HTR-8/SVneo (cell line): ENCODE measurements at regions not wholly inside any gene's neighbourhood (a gene's known extent, or its start where the extent isn't known, plus 50 kb on each side); places are given as distances from the start of the nearest gene placed in this dataset.

ENCODE experiments used
- DNase-seq: peaks from one replicate; pipeline ENCODE4 v3.0.0; 2011; ENCODE audit warnings: low spot score, mixed read lengths; ENCODE audit not compliant: insufficient read length
- FAIRE-seq: peaks from 2 replicates; lab custom pipeline; 2011; peaks lifted over from hg19 to GRCh38; lab: Jason Lieb, UNC

- DNase-seq: no peak
- FAIRE-seq: no peak
These were observed 133.6 kb upstream of the C1orf174 start for GRCh38 chr1:4033713-4034112.

- no peak for DNase-seq
- no peak for FAIRE-seq
These were observed 134.3 kb upstream of the C1orf174 start for GRCh38 chr1:4034318-4034887.

- no peak for FAIRE-seq
- DNase-seq: no peak
These were observed 144.9 kb upstream of the C1orf174 start for GRCh38 chr1:4044967-4045366.

GRCh38 chr1:4045397-4046010 is 145.4 kb upstream of the C1orf174 start:
- DNase-seq (no peak), FAIRE-seq (no peak)

- DNase-seq: no peak
- FAIRE-seq: no peak
These were observed 146.9 kb upstream of the C1orf174 start for GRCh38 chr1:4046836-4047461.

GRCh38 chr1:4047666-4048065 is 147.6 kb upstream of the C1orf174 start:
- FAIRE-seq: no peak
- DNase-seq: no peak

- FAIRE-seq: no peak
- no peak for DNase-seq
These were observed 148.0 kb upstream of the C1orf174 start for GRCh38 chr1:4048076-4048475.

- DNase-seq: no peak
- FAIRE-seq: no peak
These were observed 148.8 kb upstream of the C1orf174 start for GRCh38 chr1:4048921-4049320.

GRCh38 chr1:4050998-4051397 is 150.9 kb upstream of the C1orf174 start:
- FAIRE-seq (no peak), DNase-seq (no peak)

GRCh38 chr1:4052657-4053056 is 152.6 kb upstream of the C1orf174 start:
- DNase-seq (no peak), FAIRE-seq (no peak)

GRCh38 chr1:4053160-4053748 is 153.2 kb upstream of the C1orf174 start:
- DNase-seq (no peak), FAIRE-seq (no peak)

- DNase-seq (no peak), FAIRE-seq (no peak)
These were observed 153.7 kb upstream of the C1orf174 start for GRCh38 chr1:4053774-4054173.

- FAIRE-seq (no peak), DNase-seq (no peak)
These were observed 155.4 kb upstream of the C1orf174 start for GRCh38 chr1:4055294-4055967.

- FAIRE-seq (no peak), DNase-seq (no peak)
These were observed 156.3 kb upstream of the C1orf174 start for GRCh38 chr1:4056422-4056821.

- DNase-seq (no peak), FAIRE-seq (no peak)
These were observed 156.9 kb upstream of the C1orf174 start for GRCh38 chr1:4056989-4057388.

- FAIRE-seq: no peak
These were observed 157.5 kb upstream of the C1orf174 start for GRCh38 chr1:4057603-4058002.

GRCh38 chr1:4058122-4058521 is 158.1 kb upstream of the C1orf174 start:
- no peak for DNase-seq
- FAIRE-seq: no peak

More at GRCh38 chr1:4057603-4058002, 157.5 kb upstream of the C1orf174 start:
- DNase-seq: no peak

- DNase-seq (no peak), FAIRE-seq (no peak)
These were observed 158.6 kb upstream of the C1orf174 start for GRCh38 chr1:4058706-4059105.

- DNase-seq: no peak
- FAIRE-seq: no peak
These were observed 159.2 kb upstream of the C1orf174 start for GRCh38 chr1:4059270-4059669.

GRCh38 chr1:4060850-4061249 is 160.8 kb upstream of the C1orf174 start:
- DNase-seq (no peak), FAIRE-seq (no peak)

GRCh38 chr1:4061521-4062031 is 161.5 kb upstream of the C1orf174 start:
- DNase-seq: no peak
- FAIRE-seq: no peak
